GM21576 (cell line): ENCODE measurements at regions not wholly inside any gene's neighbourhood (a gene's known extent, or its start where the extent isn't known, plus 50 kb on each side); places are given as distances from the start of the nearest gene placed in this dataset.
"Not testable (repeated sequence)": the region's sequence is repeated elsewhere in the genome, so short reads cannot be mapped to it uniquely, and the experiment has no call there.

ENCODE experiments used
- ATAC-seq: cut with Tn5 transposase; IDR thresholded peaks from one replicate; pipeline ENCODE4 v1.9.1; 2021; ENCODE audit warnings: mild to moderate bottlenecking, moderate library complexity; ENCODE audit not compliant: unreplicated experiment

- ATAC-seq: not testable (repeated sequence)
Observed at GRCh38 chr9:42656789-42657188, 473.3 kb downstream of the SPATA31A6 start.

GRCh38 chr9:42657496-42657895 is 474.0 kb downstream of the SPATA31A6 start:
- ATAC-seq: not testable (repeated sequence)

- not testable (repeated sequence) for ATAC-seq
Observed at GRCh38 chr9:42697146-42697545, 513.7 kb downstream of the SPATA31A6 start.

GRCh38 chr9:42702890-42703289 is 519.4 kb downstream of the SPATA31A6 start:
- ATAC-seq: not testable (repeated sequence)

- not testable (repeated sequence) for ATAC-seq
Observed at GRCh38 chr9:42724841-42725835, 541.7 kb downstream of the SPATA31A6 start.

- ATAC-seq: peak; percentile 62
Observed at GRCh38 chr9:42743030-42743814, 559.8 kb downstream of the SPATA31A6 start.

GRCh38 chr9:42757251-42757650 is 573.8 kb downstream of the SPATA31A6 start:
- not testable (repeated sequence) for ATAC-seq

GRCh38 chr9:42759320-42759719 is 575.9 kb downstream of the SPATA31A6 start:
- not testable (repeated sequence) for ATAC-seq

- ATAC-seq: not testable (repeated sequence)
Observed at GRCh38 chr9:42782201-42782600, 598.7 kb downstream of the SPATA31A6 start.

GRCh38 chr9:42792725-42793124 is 609.3 kb downstream of the SPATA31A6 start:
- not testable (repeated sequence) for ATAC-seq

GRCh38 chr9:42798571-42798970 is 615.1 kb downstream of the SPATA31A6 start:
- peak; percentile 56 for ATAC-seq

- ATAC-seq: not testable (repeated sequence)
Observed at GRCh38 chr9:42802716-42803115, 619.3 kb downstream of the SPATA31A6 start.

- ATAC-seq: not testable (repeated sequence)
Observed at GRCh38 chr9:42806674-42807073, 623.2 kb downstream of the SPATA31A6 start.

- ATAC-seq: not testable (repeated sequence)
Observed at GRCh38 chr9:42821468-42821867, 638.0 kb downstream of the SPATA31A6 start.

- not testable (repeated sequence) for ATAC-seq
Observed at GRCh38 chr9:42848156-42848555, 664.7 kb downstream of the SPATA31A6 start.

GRCh38 chr9:42850896-42851693 is 667.6 kb downstream of the SPATA31A6 start:
- ATAC-seq: not testable (repeated sequence)

GRCh38 chr9:42851701-42852100 is 668.2 kb downstream of the SPATA31A6 start:
- not testable (repeated sequence) for ATAC-seq

- not testable (repeated sequence) for ATAC-seq
Observed at GRCh38 chr9:42852133-42852930, 668.9 kb downstream of the SPATA31A6 start.

- not testable (repeated sequence) for ATAC-seq
Observed at GRCh38 chr9:42860133-42860532, 676.7 kb downstream of the SPATA31A6 start.

GRCh38 chr9:42862465-42862864 is 679.0 kb downstream of the SPATA31A6 start:
- ATAC-seq: not testable (repeated sequence)
